H1 (cell line): ENCODE measurements at regions not wholly inside any gene's neighbourhood (a gene's known extent, or its start where the extent isn't known, plus 50 kb on each side); places are given as distances from the start of the nearest gene placed in this dataset.

Experiments used
- CTCF ChIA-PET: fragments of 300-600 bp; sonication (Branson Sonifier 250); formaldehyde crosslinking; loops from one replicate; lab custom pipeline; 2021; ENCODE audit not compliant: partially characterized antibody; lab: Charles Lee
- POLR2A ChIA-PET: fragments of 300-600 bp; sonication (Branson Sonifier 250); formaldehyde crosslinking; loops from one replicate; lab custom pipeline; 2021; ENCODE audit warnings: inconsistent platforms; ENCODE audit not compliant: partially characterized antibody; lab: Charles Lee
- DNase-seq, 2 experiments: peaks; one replicate each; pipeline versions ENCODE4 v3.0.0 to v3.0.0-alpha.2; 2010 to 2022; ENCODE audit warnings: low spot score in 2 of 2, low read depth in 1 of 2, mixed read lengths in 1 of 2
- FAIRE-seq: peaks from 2 replicates; lab custom pipeline; 2011; peaks lifted over from hg19 to GRCh38; lab: Jason Lieb, UNC
- H2AFZ ChIP-seq: 2 replicates; pipeline ENCODE4 v1.8.1; 2012; ENCODE audit warnings: low read length, inconsistent platforms
- H2AK5ac ChIP-seq: 2 replicates; pipeline ENCODE4 v1.6.1; 2013; ENCODE audit warnings: low read depth, low read length
- H2BK120ac ChIP-seq: replicated peaks from 2 replicates; pipeline ENCODE3; 2013; ENCODE audit warnings: low read depth, low read length, inconsistent platforms
- H2BK12ac ChIP-seq: 2 replicates; pipeline ENCODE4 v1.6.1; 2013; ENCODE audit warnings: low read depth, low read length
- H2BK15ac ChIP-seq: 2 replicates; pipeline ENCODE4 v1.6.1; 2013; ENCODE audit warnings: low read length
- H2BK20ac ChIP-seq: 2 replicates; pipeline ENCODE4 v1.6.1; 2013; ENCODE audit warnings: low read length
- H2BK5ac ChIP-seq: 2 replicates; pipeline ENCODE4 v1.6.1; 2013; ENCODE audit warnings: low read depth, low read length
- H3K14ac ChIP-seq: 2 replicates; pipeline ENCODE4 v1.6.1; 2013; ENCODE audit warnings: inconsistent platforms; ENCODE audit not compliant: insufficient read length
- H3K18ac ChIP-seq: 2 replicates; pipeline ENCODE4 v1.6.1; 2013; ENCODE audit warnings: low read length; ENCODE audit errors: extremely low read depth
- H3K23ac ChIP-seq: 2 replicates; pipeline ENCODE4 v1.6.1; 2013; ENCODE audit warnings: inconsistent platforms; ENCODE audit not compliant: insufficient read length
- H3K23me2 ChIP-seq: 2 replicates; pipeline ENCODE4 v1.6.1; 2013; ENCODE audit warnings: low read depth, low read length
- H3K27ac ChIP-seq: 2 replicates; pipeline ENCODE4 v1.6.1; 2011; ENCODE audit warnings: low read depth, low read length, inconsistent platforms
- H3K27me3 ChIP-seq, 4 experiments: replicated peaks in 1 of 4; 1 replicate in 1 of 4; 2 replicates in 3 of 4; pipeline versions ENCODE4 v1.6.1 to v1.8.1; 2011 to 2013; ENCODE audit warnings: low read length in 3 of 4, mild to moderate bottlenecking in 3 of 4, inconsistent platforms in 2 of 4, mixed read lengths in 2 of 4, moderate library complexity in 1 of 4; ENCODE audit not compliant: control insufficient read depth in 3 of 4, insufficient read depth in 3 of 4; ENCODE audit errors: extremely low read depth in 1 of 4
- H3K36me3 ChIP-seq, 4 experiments: 2 replicates each; pipeline versions ENCODE4 v1.6.1 to v1.8.1; 2011 to 2013; ENCODE audit warnings: mild to moderate bottlenecking in 4 of 4, low read length in 3 of 4, moderate library complexity in 2 of 4, control low read depth in 1 of 4, inconsistent platforms in 1 of 4; ENCODE audit not compliant: insufficient read depth in 4 of 4, control insufficient read depth in 2 of 4
- H3K4ac ChIP-seq: replicated peaks from 2 replicates; pipeline ENCODE3; 2013; ENCODE audit warnings: low read length, low read depth, mixed read lengths, inconsistent platforms; ENCODE audit not compliant: insufficient read length
- H3K4me1 ChIP-seq, 4 experiments: replicated peaks in 1 of 4; 1 replicate in 1 of 4; 2 replicates in 3 of 4; pipeline versions ENCODE4 v1.6.1 to v1.8.1; 2011 to 2013; ENCODE audit warnings: low read length in 3 of 4, inconsistent platforms in 2 of 4, mixed read lengths in 1 of 4; ENCODE audit not compliant: insufficient read depth in 4 of 4, control insufficient read depth in 3 of 4
- H3K4me2 ChIP-seq, 2 experiments: 2 replicates each; pipeline versions ENCODE4 v1.6.1 to v1.8.1; 2011 to 2013; ENCODE audit warnings: low read depth in 2 of 2, low read length in 2 of 2, control low read depth in 1 of 2, inconsistent platforms in 1 of 2, mild to moderate bottlenecking in 1 of 2; ENCODE audit not compliant: insufficient read depth in 1 of 2
- H3K4me3 ChIP-seq, 4 experiments: fragments of 200-600, 300-600 bp in 1 of 4; sonication (generic), shearing (Covaris generic), sonication (Bioruptor Twin) in 1 of 4; 2 replicates each; pipeline versions ENCODE4 v1.5.1 to v1.8.1; 2011 to 2016; ENCODE audit warnings: low read length in 4 of 4, low read depth in 3 of 4, control low read depth in 2 of 4, inconsistent platforms in 2 of 4, mild to moderate bottlenecking in 2 of 4, mixed read lengths in 1 of 4, moderate library complexity in 1 of 4; ENCODE audit not compliant: insufficient read depth in 2 of 4; ENCODE audit errors: extremely low read depth in 1 of 4
- H3K56ac ChIP-seq: replicated peaks from 2 replicates; pipeline ENCODE3; 2013; ENCODE audit warnings: low read depth, mild to moderate bottlenecking, mixed read lengths, low read length, inconsistent platforms; ENCODE audit not compliant: insufficient read length
- H3K79me1 ChIP-seq: 2 replicates; pipeline ENCODE4 v1.6.1; 2013; ENCODE audit warnings: low read depth, low read length, control low read depth
- H3K79me2 ChIP-seq, 2 experiments: 2 replicates each; pipeline versions ENCODE4 v1.6.1 to v1.8.1; 2012 to 2013; ENCODE audit warnings: low read length in 2 of 2, mild to moderate bottlenecking in 2 of 2, inconsistent platforms in 1 of 2; ENCODE audit not compliant: insufficient read depth in 2 of 2, control insufficient read depth in 1 of 2
- H3K9ac ChIP-seq, 4 experiments: replicated peaks in 1 of 4; 1 replicate in 1 of 4; 2 replicates in 3 of 4; pipeline versions ENCODE4 v1.6.1 to v1.8.1; 2011 to 2013; ENCODE audit warnings: low read depth in 3 of 4, low read length in 3 of 4, control low read depth in 2 of 4, mild to moderate bottlenecking in 2 of 4, moderate library complexity in 2 of 4, inconsistent platforms in 1 of 4; ENCODE audit errors: extremely low read depth in 1 of 4
- H3K9me3 ChIP-seq, 2 experiments: 2 replicates each; pipeline versions ENCODE4 v1.6.1 to v1.8.1; 2012 to 2013; ENCODE audit warnings: mild to moderate bottlenecking in 2 of 2, moderate library complexity in 2 of 2, control low read depth in 1 of 2, inconsistent platforms in 1 of 2, low read depth in 1 of 2, low read length in 1 of 2, mixed read lengths in 1 of 2; ENCODE audit not compliant: insufficient read depth in 2 of 2
- H4K20me1 ChIP-seq, 2 experiments: replicated peaks in 1 of 2; 2 replicates each; pipeline versions ENCODE3 to v1.8.1; 2011 to 2013; ENCODE audit warnings: inconsistent platforms in 2 of 2, low read length in 2 of 2, mild to moderate bottlenecking in 1 of 2; ENCODE audit not compliant: insufficient read depth in 2 of 2, control insufficient read depth in 1 of 2
- H4K5ac ChIP-seq: 2 replicates; pipeline ENCODE4 v1.6.1; 2013; ENCODE audit warnings: low read length, low read depth, mixed read lengths, inconsistent platforms; ENCODE audit not compliant: insufficient read length
- H4K8ac ChIP-seq: 2 replicates; pipeline ENCODE4 v1.8.0; 2013; ENCODE audit warnings: mild to moderate bottlenecking, moderate library complexity, low read length, inconsistent platforms; ENCODE audit not compliant: insufficient read depth; ENCODE audit errors: extremely low read depth
- H4K91ac ChIP-seq: replicated peaks from 2 replicates; pipeline ENCODE3; 2013; ENCODE audit warnings: low read length, mixed read lengths, inconsistent platforms; ENCODE audit not compliant: insufficient read length
- CEBPB ChIP-seq: IDR thresholded peaks from 2 replicates; pipeline ENCODE4 v1.6.1; 2012; ENCODE audit warnings: low read depth, low read length
- EZH2 ChIP-seq: fragments of 200-600 bp; sonication (generic); IDR thresholded peaks from 2 replicates; pipeline ENCODE4 v1.7.1; 2012; ENCODE audit warnings: low read depth, mild to moderate bottlenecking, moderate library complexity, low read length, inconsistent platforms; ENCODE audit not compliant: severe bottlenecking
- GABPA ChIP-seq: IDR thresholded peaks from 2 replicates; pipeline ENCODE4 v1.6.1; 2011; ENCODE audit warnings: mild to moderate bottlenecking, low read length, moderate library complexity, borderline replicate concordance; ENCODE audit not compliant: insufficient read depth
- NANOG ChIP-seq: IDR thresholded peaks from 2 replicates; pipeline ENCODE4 v1.6.1; 2011; ENCODE audit warnings: low read length, low read depth, mild to moderate bottlenecking, inconsistent platforms; ENCODE audit not compliant: insufficient read depth, poor library complexity, severe bottlenecking
- SIN3A ChIP-seq, 2 experiments: IDR thresholded peaks in 1 of 2; conservative IDR thresholded peaks in 1 of 2; 2 replicates each; pipeline ENCODE4 v1.6.1; 2011 to 2012; ENCODE audit warnings: low read length in 2 of 2, improper control_type of control experiment in 1 of 2, low read depth in 1 of 2, mild to moderate bottlenecking in 1 of 2
- TBP ChIP-seq: IDR thresholded peaks from 2 replicates; pipeline ENCODE4 v1.6.1; 2011; ENCODE audit warnings: low read depth, low read length, improper control_type of control experiment
- WGBS, 2 experiments: shearing (Covaris generic) in 1 of 2; methylation state at CpG; one replicate each; pipeline versions ENCODE4 v1.1.6 to v1.1.7; 2013 to 2015; ENCODE audit warnings: low lambda C conversion rate in 2 of 2, mixed read lengths in 2 of 2, inconsistent platforms in 1 of 2, low coverage in 1 of 2, missing lambda C conversion rate in 1 of 2; ENCODE audit not compliant: insufficient replicate concordance in 2 of 2, insufficient coverage in 1 of 2, insufficient read length in 1 of 2; ENCODE audit errors: extremely low coverage in 1 of 2, missing lambda C conversion rate in 1 of 2; 5-methylcytosine and 5-hydroxymethylcytosine counted together

DNA sequence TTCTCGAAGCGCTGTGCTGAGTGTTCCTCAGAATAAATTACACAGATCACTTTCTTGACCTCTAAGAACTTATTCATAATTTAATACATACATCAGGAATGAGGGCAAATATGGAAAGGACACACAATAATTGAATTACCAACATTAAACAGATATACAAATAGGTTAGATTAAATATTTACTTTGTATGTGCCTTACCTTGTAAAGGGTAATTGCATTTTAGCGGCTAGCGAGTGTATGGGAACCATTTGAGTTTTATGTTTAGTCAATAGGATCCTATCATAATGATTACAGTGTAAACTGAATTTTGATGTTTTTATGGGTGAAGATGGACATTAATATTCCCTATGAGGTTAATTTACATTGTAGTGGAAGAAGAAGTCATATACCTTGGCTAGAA lies 1187.1 kb upstream of the WWC1 start:
- no peak overlapping the region for H3K23ac ChIP-seq
- no peak overlapping the region for H3K4me2 ChIP-seq
- no peak overlapping the region for H2AK5ac ChIP-seq
- H2AFZ ChIP-seq, result no peak overlapping the region
- no peaks in the 10 kb centered on the region for H3K4me1 ChIP-seq
- no peak overlapping the region for H3K27ac ChIP-seq
- no peaks in the 10 kb centered on the region for H4K20me1 ChIP-seq
- H3K18ac ChIP-seq, result no peak overlapping the region
- H4K8ac ChIP-seq, result no peak overlapping the region
- H3K79me1 ChIP-seq, result no peaks in the 10 kb centered on the region
- H2BK20ac ChIP-seq, result no peak overlapping the region
- 93% methylated on average over 4 of the region's 4 CpGs; no CpG with 5 or more reads in 1 of the 2 experiments for WGBS, 2 experiments
- H2BK5ac ChIP-seq, result no peak overlapping the region
- TF ChIP-seq TBP (no peak), NANOG (no peak), EZH2 (no peak), SIN3A (conservative IDR thresholded peaks at IDR 0.05 in 1 of 2, IDR thresholded peaks at IDR 0.05 in 1 of 2; ENCODE audit: low read depth in 1 of 2, low read length in 2 of 2) (no peak), GABPA (no peak), CEBPB (no peak)
- H3K36me3 ChIP-seq, result no peaks in the 10 kb centered on the region
- no peaks in the 10 kb centered on the region for H3K79me2 ChIP-seq
- POLR2A ChIA-PET, result no interaction called here
- H3K9ac ChIP-seq, result no peak overlapping the region
- no peak overlapping the region for H3K14ac ChIP-seq
- H2BK120ac ChIP-seq, result no peak overlapping the region
- no peak overlapping the region for H4K91ac ChIP-seq
- H2BK12ac ChIP-seq, result no peak overlapping the region
- CTCF ChIA-PET, result no interaction called here
- no peak for DNase-seq
- H2BK15ac ChIP-seq, result no peak overlapping the region
- no peaks in the 10 kb centered on the region for H3K23me2 ChIP-seq
- H3K4ac ChIP-seq, result no peak overlapping the region
- FAIRE-seq, result no peak
- H4K5ac ChIP-seq, result no peak overlapping the region
- no peaks in the 10 kb centered on the region for H3K9me3 ChIP-seq
- no peaks in the 10 kb centered on the region for H3K27me3 ChIP-seq
- no peak overlapping the region for H3K56ac ChIP-seq
- H3K4me3 ChIP-seq, result no peak overlapping the region
